ENCODE measurements at regions not wholly inside any gene's neighbourhood (a gene's known extent, or its start where the extent isn't known, plus 50 kb on each side); places are given as distances from the start of the nearest gene placed in this dataset.

DNA sequence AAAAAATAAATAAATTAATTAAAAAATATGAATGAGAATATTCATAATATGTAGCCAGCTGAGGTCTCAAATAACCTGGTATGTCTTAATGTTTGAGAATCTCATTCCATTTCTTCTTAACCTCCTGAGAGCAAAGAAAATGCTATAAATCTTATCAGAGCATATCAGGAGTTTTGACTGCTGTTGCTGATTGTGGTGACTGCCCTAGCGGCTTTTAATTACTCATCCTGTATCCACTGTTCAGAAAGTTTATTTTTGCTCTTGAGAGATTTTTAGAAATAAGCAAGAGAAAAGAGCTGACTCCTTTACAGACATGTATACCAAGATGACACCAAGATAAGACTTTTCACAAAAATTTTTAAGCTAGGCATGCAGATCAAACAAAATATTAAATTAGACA is 454.8 kb upstream of the CBLB start:
- no peak overlapping the region for H3K4me3 ChIP-seq
- TF ChIP-seq CTCF (IDR thresholded peaks at IDR 0.05): no peak

DNA sequence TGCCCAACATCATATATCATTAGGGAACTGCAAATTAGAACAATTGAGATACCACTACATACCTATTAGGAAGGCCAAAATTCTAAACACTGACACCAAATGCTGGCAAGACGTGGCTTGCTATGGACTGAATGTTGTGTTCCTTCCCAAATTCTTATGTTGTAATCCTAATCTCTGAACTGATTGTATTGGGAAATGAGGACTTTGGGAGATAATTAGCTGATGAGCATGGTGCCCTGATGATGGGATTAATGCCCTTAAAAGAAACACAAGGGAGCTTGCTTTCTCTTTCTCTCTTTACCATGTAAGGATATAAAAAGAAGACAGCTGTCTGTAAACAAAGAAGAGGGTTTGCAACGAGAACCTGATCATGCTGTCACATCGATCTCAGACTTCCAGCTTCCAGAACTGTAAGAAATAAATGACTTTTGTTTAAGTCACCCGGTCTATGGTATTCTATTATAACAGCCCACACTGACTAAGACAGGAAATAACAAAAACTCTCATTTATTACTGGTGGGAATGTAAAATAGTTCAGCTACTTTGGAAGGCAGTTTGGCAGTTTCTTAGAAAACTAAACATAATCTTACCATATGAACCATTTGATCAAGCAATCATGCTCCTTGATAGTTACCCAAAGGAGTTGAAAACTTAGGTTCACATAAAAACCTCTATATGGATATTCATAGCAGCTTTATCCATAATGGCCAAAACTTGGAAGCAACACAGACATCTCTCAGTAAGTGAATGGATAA is 458.3 kb upstream of the CBLB start:
- TF ChIP-seq CTCF (IDR thresholded peaks at IDR 0.05): no peak
- Histone ChIP-seq H3K4me3 (no peak overlapping the region), H3K27ac (no peak overlapping the region)
- no peak for DNase-seq (ENCODE audit: low spot score)

More for the DNA sequence above, 454.8 kb upstream of the CBLB start:
- no peak overlapping the region for H3K27ac ChIP-seq
- no peak for DNase-seq (ENCODE audit: low spot score)

GRCh38 chr3:106327696-106328025 is 458.8 kb upstream of the CBLB start:
- no peak for TF ChIP-seq CTCF (IDR thresholded peaks at IDR 0.05)
- no peak for DNase-seq (ENCODE audit: low spot score)

GRCh38 chr3:106328224-106328623 is 459.4 kb upstream of the CBLB start:
- TF ChIP-seq CTCF (IDR thresholded peaks at IDR 0.05): no peak
- no peak overlapping the region for H3K27ac ChIP-seq
- no peak overlapping the region for H3K4me3 ChIP-seq
- no peak for DNase-seq (ENCODE audit: low spot score)

More at GRCh38 chr3:106327696-106328025, 458.8 kb upstream of the CBLB start:
- Histone ChIP-seq H3K27ac (no peak overlapping the region), H3K4me3 (no peak overlapping the region)

DNA sequence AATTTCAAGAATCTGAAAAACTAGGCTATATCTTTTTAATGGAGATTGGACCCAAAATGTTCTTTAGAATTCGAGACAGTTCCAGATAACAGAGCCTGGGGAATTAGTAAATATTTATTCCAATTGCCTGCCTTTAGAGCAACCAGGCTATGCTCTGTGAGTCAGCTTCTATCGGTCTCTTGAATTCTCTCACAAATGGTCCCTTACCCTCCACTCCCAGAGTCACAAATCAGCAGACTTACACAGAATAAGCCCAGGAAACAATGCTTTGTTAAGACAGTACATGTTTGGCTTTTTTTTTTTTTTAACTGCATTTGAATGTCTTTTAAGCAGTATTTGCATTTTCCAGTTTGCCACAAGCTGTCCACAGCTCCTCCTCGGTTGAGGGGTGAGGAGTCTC is 460.7 kb upstream of the CBLB start:
- Histone ChIP-seq H3K27ac (no peak overlapping the region), H3K4me3 (no peak overlapping the region)
- DNase-seq (ENCODE audit: low spot score): no peak
- TF ChIP-seq CTCF (IDR thresholded peaks at IDR 0.05): no peak

DNA sequence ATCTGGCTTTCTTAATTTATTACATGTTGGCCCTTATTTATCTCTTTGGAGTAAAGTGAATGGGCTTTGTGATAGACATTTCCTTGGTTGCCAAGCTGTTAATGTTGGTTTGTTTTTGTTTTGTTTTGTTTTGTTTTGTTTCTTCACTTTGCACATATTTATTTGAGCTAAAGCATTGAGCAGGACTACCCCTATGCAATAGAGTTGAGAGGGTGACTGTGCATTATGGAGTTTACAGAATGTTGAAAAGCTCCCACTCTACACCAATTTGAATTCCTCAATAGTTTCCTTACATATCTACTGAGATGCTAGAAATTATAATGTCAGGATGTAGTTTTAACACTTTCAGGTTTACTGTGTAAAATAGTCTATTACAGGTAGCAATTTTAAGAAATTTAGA is 462.8 kb upstream of the CBLB start:
- TF ChIP-seq CTCF (IDR thresholded peaks at IDR 0.05): no peak
- no peak for DNase-seq (ENCODE audit: low spot score)

DNA sequence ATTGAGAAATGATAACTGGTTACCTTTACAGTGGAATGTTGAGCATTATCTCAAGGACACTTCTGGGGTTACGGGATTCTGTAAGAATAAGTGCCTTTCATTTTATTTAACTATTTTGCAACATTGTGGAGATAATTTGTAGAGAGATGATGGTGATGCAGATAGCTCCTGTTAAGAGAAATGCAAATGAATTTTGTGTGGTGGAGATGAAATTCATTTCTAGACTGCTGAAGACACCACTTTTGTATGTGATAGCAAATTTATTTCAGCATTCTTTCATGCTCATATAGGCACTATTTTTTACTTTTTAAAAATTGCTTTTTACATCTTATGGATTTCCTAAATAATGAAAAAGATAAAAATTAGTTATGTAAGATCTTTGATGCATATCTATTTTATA is 463.3 kb upstream of the CBLB start:
- Histone ChIP-seq H3K27ac (no peak overlapping the region), H3K4me3 (no peak overlapping the region)
- no peak for TF ChIP-seq CTCF (IDR thresholded peaks at IDR 0.05)
- no peak for DNase-seq (ENCODE audit: low spot score)

More for the DNA sequence above, 462.8 kb upstream of the CBLB start:
- H3K27ac ChIP-seq: no peak overlapping the region
- H3K4me3 ChIP-seq: no peak overlapping the region
